ENCODE measurements at regions not wholly inside any gene's neighbourhood (a gene's known extent, or its start where the extent isn't known, plus 50 kb on each side); places are given as distances from the start of the nearest gene placed in this dataset.
"Not testable (repeated sequence)": the region's sequence is repeated elsewhere in the genome, so short reads cannot be mapped to it uniquely, and the experiment has no call there.

GRCh38 chr1:215400741-215401140 is 166.4 kb upstream of the KCTD3 start:
- no peak for DNase-seq (ENCODE audit: low read depth)

- no peak for DNase-seq (ENCODE audit: low read depth)
Measured at GRCh38 chr1:215402147-215402546, 165.0 kb upstream of the KCTD3 start.

- no peak for DNase-seq (ENCODE audit: low read depth)
Measured at GRCh38 chr1:215405211-215405610, 161.9 kb upstream of the KCTD3 start.

- DNase-seq (ENCODE audit: low read depth) = no peak
Measured at GRCh38 chr1:215406927-215407326, 160.2 kb upstream of the KCTD3 start.

DNA sequence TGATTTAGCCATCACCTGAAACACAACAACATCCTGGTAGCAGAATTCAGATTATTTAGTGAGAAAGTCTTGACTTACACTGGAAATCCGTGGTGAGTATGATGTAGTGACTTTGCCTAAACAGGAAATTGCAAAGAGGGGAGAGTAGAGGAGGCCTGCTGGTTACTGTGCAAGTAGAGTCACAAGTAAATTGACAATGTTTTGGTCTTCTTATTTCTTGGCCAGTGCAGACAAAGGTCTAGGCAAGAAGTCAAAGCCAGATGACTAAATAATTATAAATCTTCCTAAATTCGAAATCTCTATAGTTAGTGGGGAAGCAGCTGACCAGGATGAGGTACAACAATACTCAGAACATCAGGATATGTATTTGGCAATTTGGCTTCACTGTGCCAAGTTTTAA is 159.5 kb upstream of the KCTD3 start:
- DNase-seq (ENCODE audit: low read depth) = no peak

DNA sequence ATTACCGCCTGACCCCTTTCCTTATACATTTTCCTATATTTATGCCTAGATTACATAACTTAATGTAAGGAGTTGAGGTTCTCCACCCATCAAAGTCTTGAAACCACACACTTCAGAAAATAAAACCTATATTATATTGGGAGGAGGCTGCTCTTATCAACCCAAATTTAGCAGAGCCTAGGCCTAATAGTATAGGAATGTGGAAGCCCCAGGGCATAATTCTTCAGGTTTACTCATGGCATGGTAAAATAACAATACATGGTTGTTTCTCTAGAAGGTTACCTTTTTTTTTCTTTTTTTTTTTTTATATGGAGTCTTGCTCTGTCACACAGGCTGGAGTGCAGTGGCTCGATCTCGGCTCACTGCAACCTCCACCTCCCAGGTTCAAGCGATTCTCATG is 157.6 kb upstream of the KCTD3 start:
- DNase-seq (ENCODE audit: low read depth) = not testable (repeated sequence)

GRCh38 chr1:215415521-215415920 is 151.6 kb upstream of the KCTD3 start:
- DNase-seq (ENCODE audit: low read depth) = not testable (repeated sequence)

- DNase-seq (ENCODE audit: low read depth) = no peak
Measured at GRCh38 chr1:215416497-215416896, 150.6 kb upstream of the KCTD3 start.

DNA sequence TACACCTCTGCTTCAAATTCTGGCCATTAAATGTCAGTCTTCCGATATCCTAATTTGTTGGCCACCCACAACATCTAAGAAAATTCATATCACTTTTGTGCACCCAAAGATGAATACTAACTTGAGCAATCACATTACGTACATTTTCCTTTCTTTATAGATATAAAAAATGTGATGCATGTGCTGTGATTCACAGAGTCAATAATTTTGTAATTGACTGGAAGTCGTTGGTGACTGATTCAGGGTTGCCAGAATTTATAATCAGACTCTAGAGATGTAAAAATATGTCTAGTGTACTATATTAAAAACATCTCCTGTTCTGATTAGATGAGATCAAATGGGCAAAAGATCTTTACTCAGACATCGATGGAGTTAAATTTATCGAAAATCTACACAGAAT is 150.0 kb upstream of the KCTD3 start:
- DNase-seq (ENCODE audit: low read depth) = no peak

- DNase-seq (ENCODE audit: low read depth) = no peak
Measured at GRCh38 chr1:215418876-215419447, 148.1 kb upstream of the KCTD3 start.

DNA sequence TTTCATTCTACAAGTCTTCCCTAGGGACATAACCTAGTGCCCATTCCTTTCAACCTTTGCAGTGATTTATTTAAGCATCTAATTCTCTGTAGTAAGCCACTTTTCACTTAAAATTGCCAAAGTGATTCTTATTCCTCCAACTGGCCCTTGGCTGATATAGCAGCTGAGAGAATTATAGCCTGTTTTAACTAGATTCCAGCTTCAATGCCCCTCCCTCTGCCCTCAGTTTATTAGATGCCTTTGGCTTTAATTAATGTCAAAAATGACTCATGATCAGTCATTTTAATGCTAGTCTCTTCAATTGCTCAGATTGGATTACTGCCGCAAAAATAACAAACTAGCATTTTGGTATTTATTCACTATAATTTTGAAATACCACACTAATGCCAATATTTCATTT is 145.4 kb upstream of the KCTD3 start:
- DNase-seq (ENCODE audit: low read depth) = no peak

DNA sequence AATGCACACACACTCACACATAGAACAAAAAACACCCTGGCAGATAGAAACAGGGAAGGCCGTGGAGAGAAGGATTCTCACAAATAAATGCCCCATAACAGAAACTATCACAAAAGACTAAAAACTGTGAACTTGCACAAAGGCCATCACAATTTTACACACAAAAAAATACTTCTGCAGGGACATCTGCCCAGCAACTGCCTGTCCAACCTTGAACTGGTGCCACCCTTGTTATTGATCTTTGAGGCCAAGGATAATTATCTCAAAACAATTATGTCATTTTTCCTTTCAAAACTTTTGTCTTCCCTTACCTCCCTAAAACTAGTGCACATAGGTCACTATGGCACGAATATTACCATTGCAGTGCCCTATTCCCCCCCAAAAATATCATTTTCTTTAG is 143.8 kb upstream of the KCTD3 start:
- no peak for DNase-seq (ENCODE audit: low read depth)

GRCh38 chr1:215425138-215425537 is 142.0 kb upstream of the KCTD3 start:
- no peak for DNase-seq (ENCODE audit: low read depth)

GRCh38 chr1:215426101-215426500 is 141.0 kb upstream of the KCTD3 start:
- DNase-seq (ENCODE audit: low read depth) = no peak

- not testable (repeated sequence) for DNase-seq (ENCODE audit: low read depth)
Measured at GRCh38 chr1:215432483-215433227, 134.4 kb upstream of the KCTD3 start.

- no peak for DNase-seq (ENCODE audit: low read depth)
Measured at GRCh38 chr1:215433237-215433636, 133.9 kb upstream of the KCTD3 start.

GRCh38 chr1:215439549-215439948 is 127.6 kb upstream of the KCTD3 start:
- DNase-seq (ENCODE audit: low read depth) = no peak

DNA sequence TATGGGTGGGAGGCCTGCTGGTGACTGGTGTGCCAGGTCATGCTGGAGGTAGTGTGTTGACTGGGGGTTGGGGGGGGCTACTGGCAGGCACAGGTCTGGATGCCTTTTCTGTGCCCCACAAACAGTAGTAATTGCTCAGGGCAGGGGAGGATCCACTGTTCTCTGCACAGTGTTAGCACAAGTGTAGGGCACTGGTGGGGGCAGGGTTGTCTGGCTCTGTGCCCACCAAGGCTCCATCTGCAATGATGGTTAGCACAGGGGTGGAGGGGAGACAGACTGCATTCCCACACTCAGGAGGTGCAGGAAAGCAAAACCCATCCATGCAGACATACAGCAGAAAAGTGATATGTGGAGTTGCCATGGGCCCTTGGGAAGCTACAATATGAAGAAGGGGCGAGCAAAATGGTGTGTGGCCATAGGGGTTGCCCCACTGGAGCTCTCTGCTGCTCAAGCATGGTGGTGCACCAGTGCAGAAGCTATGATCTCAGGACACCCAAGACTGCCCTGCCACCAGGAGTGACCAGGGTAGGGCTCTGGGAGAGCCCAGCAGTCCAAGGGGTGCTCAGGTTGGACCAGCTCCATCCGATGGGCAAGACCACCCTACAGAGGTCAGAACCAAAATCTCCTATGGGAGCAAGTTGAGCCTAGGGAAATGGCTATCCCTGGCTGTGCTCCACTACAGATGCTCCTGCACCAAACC is 122.2 kb upstream of the KCTD3 start:
- no peak for DNase-seq (ENCODE audit: low read depth)

GRCh38 chr1:215448014-215448413 is 119.1 kb upstream of the KCTD3 start:
- DNase-seq (ENCODE audit: low read depth) = not testable (repeated sequence)

DNA sequence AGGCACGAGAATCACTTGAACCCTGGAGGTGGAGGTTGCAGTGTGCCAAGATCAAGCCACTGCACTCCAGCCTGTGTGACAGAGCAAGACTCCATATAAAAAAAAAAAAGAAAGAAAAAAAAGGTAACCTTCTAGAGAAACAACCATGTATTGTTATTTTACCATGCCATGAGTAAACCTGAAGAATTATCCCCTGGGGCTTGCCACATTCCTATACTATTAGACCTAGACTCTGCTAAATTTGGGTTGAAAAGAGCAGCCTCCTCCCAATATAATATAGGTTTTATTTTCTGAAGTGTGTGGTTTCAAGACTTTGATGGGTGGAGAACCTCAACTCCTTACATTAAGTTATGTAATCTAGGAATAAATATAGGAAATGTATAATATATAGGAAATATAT is 118.0 kb upstream of the KCTD3 start:
- not testable (repeated sequence) for DNase-seq (ENCODE audit: low read depth)

GRCh38 chr1:215453440-215453839 is 113.7 kb upstream of the KCTD3 start:
- no peak for DNase-seq (ENCODE audit: low read depth)

GRCh38 chr1:215457213-215457612 is 109.9 kb upstream of the KCTD3 start:
- no peak for DNase-seq (ENCODE audit: low read depth)

DNA sequence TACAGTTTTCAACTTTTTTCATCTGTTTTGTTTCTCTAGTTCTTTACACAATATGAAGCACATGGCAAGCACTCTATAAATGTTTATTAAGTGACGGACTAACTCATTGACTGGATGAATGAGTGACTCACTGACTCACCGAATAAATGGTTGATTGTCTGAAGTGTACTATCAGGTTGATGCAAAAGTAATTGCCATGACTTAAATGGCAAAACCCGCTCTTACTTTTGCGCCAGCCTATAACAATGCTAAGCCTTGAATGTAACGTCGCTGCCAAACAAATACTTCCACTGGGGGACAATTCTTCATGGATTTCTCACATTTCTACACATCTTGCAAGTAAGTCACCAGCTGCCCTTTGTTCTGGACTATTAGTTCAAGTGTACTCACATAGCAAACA is 109.0 kb upstream of the KCTD3 start:
- no peak for DNase-seq (ENCODE audit: low read depth)
